NCI-H1417 (cell line): ENCODE measurements at regions not wholly inside any gene's neighbourhood (a gene's known extent, or its start where the extent isn't known, plus 50 kb on each side); places are given as distances from the start of the nearest gene placed in this dataset.
"Not testable (repeated sequence)": the region's sequence is repeated elsewhere in the genome, so short reads cannot be mapped to it uniquely, and the experiment has no call there.

ENCODE experiments used
- DNase-seq, 3 experiments: peaks; one replicate each; lab custom pipeline; 2025; lab: John Stamatoyannopoulos, UW

GRCh38 chr2:129375632-129376425 is 603.6 kb upstream of the RAB6C start:
- DNase-seq: no peak

DNA sequence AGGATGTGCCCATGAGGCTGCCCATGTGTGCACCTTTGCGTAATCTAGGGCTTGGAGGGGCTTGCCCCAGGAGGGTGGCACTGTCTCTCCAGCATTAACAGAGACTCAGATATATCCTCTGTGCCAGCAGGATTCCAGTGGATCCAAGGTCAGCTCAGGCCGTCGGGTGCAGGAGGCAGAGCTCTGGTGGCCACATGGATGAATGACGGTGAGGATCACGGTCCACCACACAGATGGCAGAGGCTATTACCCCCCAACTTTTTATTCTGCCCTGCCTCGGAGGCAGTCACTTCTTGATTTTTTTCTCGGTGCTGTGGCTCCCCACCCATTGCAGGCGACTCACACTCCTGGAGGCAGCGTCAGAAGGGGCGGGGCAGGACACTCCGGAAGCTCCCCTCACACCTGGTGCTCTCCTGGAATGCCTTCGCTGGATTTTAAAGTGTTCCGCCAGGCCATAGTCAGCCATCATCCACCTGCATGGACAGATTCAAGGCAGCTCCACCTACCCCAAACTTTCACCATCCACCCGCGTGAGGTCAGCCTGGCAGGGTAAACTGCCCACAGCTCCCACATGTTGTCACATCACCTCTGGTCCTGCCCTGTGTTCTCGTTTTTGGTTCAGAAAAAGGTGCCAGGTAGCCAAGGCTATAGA is 602.9 kb upstream of the RAB6C start:
- no peak for DNase-seq

GRCh38 chr2:129377078-129377469 is 602.4 kb upstream of the RAB6C start:
- DNase-seq: no peak

- no peak for DNase-seq
Measured at GRCh38 chr2:129378186-129378585, 601.3 kb upstream of the RAB6C start.

DNA sequence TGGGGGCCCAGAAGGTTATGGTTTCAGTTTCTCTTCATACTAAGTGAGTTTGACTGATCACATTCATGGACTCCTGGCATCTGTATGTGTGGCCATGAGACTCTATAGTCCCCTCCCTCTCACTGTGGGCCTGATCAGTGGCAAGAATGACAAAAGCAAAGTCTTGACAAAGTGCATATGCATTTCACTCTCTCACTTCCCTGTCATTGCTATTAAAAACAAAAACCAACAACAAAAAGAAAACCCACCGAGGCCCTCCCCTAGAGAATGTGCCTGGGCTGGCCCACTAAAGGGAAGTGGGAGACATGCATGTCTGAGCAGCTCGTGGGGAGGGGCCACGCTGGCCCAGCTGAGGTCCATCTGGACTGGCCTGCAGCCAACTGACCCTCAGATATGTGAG is 600.1 kb upstream of the RAB6C start:
- no peak for DNase-seq

DNA sequence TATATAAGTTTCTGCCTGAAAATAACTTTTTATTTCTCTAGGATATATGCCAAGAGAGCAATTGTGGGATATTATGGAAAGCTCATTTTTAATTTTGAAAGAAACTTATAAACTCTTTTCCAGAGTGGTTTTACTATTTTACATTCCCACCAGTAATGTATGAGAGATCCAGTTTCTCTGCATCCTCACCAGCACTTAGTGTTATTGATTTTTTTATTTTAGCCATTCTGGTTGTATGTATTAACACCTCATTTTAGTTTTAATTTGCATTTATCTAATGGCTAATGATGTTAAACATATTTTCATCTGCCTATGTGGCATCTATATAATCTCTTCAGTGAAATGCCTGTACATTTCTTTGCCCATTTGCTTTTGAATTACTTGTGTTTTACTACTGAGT is 597.7 kb upstream of the RAB6C start:
- no peak for DNase-seq

GRCh38 chr2:129388870-129389269 is 590.6 kb upstream of the RAB6C start:
- DNase-seq: no peak

- no peak for DNase-seq
Measured at GRCh38 chr2:129393816-129394215, 585.6 kb upstream of the RAB6C start.

- DNase-seq: peak; percentile 28 to 66 (median 54)
Measured at GRCh38 chr2:129396980-129397599, 582.4 kb upstream of the RAB6C start.

DNA sequence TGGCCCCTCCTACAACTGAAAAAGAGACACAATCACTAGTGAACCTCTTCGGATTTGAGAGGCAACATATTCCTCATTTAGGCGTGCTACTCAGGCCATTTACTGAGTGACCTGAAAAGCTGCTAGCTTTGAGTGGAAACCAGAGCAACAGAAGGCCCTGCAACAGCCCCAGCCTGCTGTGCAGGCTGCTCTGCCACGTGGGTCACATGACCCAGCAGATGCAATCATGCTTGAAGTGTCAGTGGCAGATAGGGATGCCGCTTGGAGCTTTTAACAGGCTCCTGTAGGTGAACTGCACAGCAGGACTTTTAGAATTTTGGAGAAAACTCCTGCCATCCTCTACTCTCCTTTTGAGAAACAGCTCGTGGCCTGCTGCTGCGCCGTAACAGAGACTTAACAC is 578.6 kb upstream of the RAB6C start:
- DNase-seq: peak in 2 of 3 experiments; percentile 12 to 75

DNA sequence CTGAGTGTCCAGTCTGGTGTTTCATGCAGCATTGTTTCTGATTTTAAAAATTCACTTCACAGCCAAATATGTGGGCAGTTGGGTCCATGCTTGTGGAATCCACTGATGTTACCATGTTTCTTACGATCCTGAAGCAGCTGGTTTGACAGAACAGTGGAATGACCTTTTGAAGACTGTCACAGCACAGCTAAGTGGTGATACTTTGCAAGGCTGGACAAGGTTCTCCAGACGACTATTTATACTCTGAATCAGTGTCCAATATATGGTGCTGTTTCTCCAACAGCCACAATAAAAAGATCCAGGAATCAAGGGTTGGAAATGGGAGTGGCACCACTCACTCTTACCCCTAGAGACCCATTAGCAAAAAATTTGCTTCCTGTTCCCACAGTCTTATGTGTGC is 577.4 kb upstream of the RAB6C start:
- peak in 1 of 3 experiments; percentile 19 for DNase-seq

DNA sequence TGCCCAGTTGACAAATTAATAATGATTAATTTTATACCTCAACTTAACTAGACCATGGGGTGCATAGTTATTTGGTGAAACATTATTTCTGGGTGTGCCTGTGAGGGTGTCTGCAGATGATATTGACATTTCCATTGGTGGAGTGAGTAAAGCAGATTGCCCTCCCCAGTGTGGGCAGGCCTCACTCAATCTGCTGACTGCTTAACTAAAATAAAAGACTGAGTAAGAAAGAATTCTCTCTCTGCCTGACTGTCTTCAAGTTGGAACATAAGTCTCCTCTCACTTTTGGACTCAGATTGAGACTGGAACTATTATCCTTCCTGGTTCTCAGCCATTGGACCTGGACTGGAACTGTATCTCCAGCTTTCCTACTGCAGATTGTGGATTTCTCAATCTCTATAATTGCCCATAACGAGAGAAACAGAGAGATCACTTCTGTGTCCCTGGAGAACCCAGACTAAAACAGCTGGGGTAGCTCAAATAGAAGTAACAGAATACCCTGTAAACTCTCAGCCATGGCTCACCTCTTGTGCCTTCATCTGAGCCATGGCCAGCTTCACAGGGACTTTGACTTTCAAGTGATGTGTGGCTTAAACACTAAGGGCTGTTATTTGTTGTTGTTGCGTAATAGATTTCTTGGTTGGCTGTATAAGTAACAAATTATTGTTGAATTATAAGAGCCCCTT is 575.3 kb upstream of the RAB6C start:
- DNase-seq: no peak

DNA sequence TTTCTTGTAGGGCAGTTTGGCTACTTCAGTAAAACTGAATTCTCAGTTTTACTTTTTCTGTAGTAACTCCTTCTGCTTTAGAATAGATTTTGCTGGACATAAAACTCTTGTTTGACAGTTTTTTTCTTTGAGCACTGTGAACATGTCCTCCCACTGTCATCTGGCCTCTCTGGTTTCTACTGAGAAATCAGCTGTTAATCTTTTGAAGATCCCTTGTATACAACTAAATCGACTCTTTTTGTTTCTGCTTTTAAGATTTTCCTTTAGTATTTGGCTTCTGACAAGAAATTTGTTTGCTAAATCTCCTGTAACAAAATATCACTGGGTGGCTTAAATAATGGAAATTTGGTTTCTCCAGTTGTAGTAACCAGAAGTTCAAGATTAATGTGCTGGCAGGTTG is 570.9 kb upstream of the RAB6C start:
- no peak for DNase-seq

- not testable (repeated sequence) for DNase-seq
Measured at GRCh38 chr2:129417041-129417440, 562.4 kb upstream of the RAB6C start.

- no peak for DNase-seq
Measured at GRCh38 chr2:129422028-129422427, 557.4 kb upstream of the RAB6C start.

DNA sequence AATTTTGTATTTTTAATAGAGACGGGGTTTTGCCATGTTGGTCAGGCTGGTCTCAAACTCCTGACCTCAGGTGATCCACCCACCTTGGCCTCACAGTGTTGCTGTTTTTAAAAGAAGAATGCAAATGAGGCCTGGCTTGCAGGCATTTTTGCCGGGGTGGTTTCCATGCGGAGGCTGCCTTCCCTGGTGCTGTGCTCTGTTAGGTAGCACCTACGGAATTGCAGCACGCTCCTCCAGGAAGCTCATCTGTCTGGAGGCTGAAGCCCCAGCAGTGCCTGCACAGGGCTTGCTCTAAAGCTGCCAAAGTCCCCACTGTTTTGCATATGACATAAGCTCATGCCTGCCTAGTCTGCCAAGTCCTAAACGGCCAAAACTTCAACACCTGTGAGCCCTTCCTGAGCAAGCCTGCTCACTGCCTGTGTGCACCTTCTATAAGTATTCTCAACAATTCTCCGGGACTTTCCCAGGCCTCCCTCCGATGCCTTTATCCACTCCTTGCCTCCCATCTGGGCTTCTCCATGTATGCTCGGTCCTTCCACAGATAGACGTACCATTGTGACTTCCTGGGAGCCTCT is 551.3 kb upstream of the RAB6C start:
- no peak for DNase-seq

- no peak for DNase-seq
Measured at GRCh38 chr2:129430911-129431310, 548.6 kb upstream of the RAB6C start.

GRCh38 chr2:129431881-129432280 is 547.6 kb upstream of the RAB6C start:
- no peak for DNase-seq

GRCh38 chr2:129436809-129437208 is 542.7 kb upstream of the RAB6C start:
- no peak for DNase-seq

GRCh38 chr2:129437725-129438124 is 541.7 kb upstream of the RAB6C start:
- DNase-seq: no peak

DNA sequence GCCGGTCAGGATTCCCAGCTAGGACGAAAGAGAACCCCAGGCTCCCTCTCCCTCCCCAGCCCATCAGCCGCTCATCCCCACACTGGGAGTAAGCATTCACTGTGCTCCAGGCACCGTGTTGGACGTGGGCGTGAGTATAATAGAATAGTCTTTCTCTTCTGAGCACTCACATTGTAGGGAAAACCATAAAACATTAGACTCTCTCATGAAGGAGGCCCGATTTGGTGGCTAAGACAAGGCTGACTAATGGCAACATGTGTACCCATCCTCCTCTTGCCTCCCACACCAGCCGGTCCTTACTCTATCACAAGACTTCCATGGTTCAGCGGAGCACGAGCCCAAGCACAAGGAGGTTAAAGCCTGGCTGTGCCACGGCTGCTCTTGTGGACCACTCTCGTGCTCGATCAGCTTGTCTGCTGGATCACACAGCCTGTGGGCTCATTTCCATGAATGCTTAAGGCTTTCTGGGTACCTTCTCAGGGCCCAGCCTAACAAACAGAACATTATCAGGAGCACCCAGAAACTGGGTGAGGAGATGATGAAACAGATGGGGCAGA is 540.9 kb upstream of the RAB6C start:
- no peak for DNase-seq
